ENCODE measurements at regions not wholly inside any gene's neighbourhood (a gene's known extent, or its start where the extent isn't known, plus 50 kb on each side); places are given as distances from the start of the nearest gene placed in this dataset.
"Not testable (repeated sequence)": the region's sequence is repeated elsewhere in the genome, so short reads cannot be mapped to it uniquely, and the experiment has no call there.

DNA sequence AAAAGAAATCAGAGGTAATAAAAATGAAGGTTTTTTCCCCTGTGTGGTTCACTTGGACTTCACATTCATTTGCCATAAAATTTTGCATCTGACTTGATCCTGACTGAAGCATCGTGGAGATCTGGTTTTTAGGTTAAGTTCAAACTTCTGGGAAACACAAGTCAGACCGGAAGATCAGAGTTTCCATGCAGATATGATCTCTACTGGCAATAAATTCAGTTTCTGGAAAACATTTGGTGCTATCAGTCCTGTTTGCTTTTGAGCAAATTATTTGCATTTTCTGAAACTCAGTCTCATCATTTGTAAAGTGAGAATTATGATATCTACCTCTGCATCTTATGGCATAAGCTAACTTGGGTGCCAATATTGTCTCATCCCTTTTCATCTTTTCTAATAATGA is 81.3 kb upstream of the KCNMA1 start:
- no peaks in the 10 kb centered on the region for H3K27me3 ChIP-seq
- no peaks in the 10 kb centered on the region for H3K36me3 ChIP-seq
- DNase-seq (no peak), FAIRE-seq (no peak), ATAC-seq (no peak)
- no peaks in the 10 kb centered on the region for H3K9me3 ChIP-seq
- TF ChIP-seq, protein P1, sequence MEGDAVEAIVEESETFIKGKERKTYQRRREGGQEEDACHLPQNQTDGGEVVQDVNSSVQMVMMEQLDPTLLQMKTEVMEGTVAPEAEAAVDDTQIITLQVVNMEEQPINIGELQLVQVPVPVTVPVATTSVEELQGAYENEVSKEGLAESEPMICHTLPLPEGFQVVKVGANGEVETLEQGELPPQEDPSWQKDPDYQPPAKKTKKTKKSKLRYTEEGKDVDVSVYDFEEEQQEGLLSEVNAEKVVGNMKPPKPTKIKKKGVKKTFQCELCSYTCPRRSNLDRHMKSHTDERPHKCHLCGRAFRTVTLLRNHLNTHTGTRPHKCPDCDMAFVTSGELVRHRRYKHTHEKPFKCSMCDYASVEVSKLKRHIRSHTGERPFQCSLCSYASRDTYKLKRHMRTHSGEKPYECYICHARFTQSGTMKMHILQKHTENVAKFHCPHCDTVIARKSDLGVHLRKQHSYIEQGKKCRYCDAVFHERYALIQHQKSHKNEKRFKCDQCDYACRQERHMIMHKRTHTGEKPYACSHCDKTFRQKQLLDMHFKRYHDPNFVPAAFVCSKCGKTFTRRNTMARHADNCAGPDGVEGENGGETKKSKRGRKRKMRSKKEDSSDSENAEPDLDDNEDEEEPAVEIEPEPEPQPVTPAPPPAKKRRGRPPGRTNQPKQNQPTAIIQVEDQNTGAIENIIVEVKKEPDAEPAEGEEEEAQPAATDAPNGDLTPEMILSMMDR (IDR thresholded peaks at IDR 0.05): no peak
- 48 to 65% methylated on average over 2 of the region's 2 CpGs for WGBS, 2 donors
- no peaks in the 10 kb centered on the region for H3K4me1 ChIP-seq
- H3K27ac ChIP-seq: no peak overlapping the region
- H3K4me3 ChIP-seq: no peak overlapping the region
- intact Hi-C loops (cut with DNase I): loop anchor here in 1 of 3 donors (10.0 kb wide), 1 partner anchor 544 kb away; no protein-coding TSS in a partner anchor

DNA sequence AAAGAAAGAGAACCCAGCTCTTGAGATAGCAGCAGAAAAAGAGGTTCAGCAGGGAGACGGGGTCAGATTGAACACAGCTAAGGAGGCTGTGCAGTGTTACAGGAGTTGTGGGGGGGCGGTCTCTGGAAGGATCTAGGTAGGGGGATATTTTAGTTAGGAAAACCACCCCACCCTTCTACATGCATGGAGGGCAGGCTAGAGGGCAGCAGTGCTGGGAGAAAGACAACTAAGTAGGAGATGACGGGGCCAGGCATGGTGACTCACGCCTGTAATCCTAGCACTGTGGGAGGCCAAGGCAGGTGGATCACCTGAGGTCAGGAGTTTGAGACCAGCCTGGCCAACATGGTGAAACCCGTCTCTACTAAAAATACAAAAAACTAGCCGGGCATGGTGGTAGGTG is 80.7 kb upstream of the KCNMA1 start:
- intact Hi-C loops (cut with DNase I): loop anchor here in 1 of 3 donors (10.0 kb wide), 1 partner anchor 544 kb away; no protein-coding TSS in a partner anchor
- not testable (repeated sequence) for H3K4me3 ChIP-seq, H3K4me1 ChIP-seq, H3K27ac ChIP-seq, DNase-seq, H3K27me3 ChIP-seq, ATAC-seq, H3K9me3 ChIP-seq, FAIRE-seq, H3K36me3 ChIP-seq
- WGBS, 2 donors: 57 to 61% methylated on average over 6 of the region's 6 CpGs

GRCh38 chr10:77717336-77717735 is 79.7 kb upstream of the KCNMA1 start:
- intact Hi-C loops (cut with DNase I): loop anchor here in 1 of 3 donors (10.0 kb wide), 1 partner anchor 543 kb away; no protein-coding TSS in a partner anchor
- 54 to 58% methylated on average over 3 of the region's 3 CpGs for whole genome bisulfite sequencing, 2 donors

GRCh38 chr10:77716458-77717317 is 79.1 kb upstream of the KCNMA1 start:
- no peaks in the 10 kb centered on the region for H3K27me3 ChIP-seq
- TF ChIP-seq, protein P1 (IDR thresholded peaks at IDR 0.05): no peak
- H3K4me1 ChIP-seq: no peaks in the 10 kb centered on the region
- ATAC-seq (no peak), DNase-seq (no peak), FAIRE-seq (no peak)
- intact Hi-C loops (cut with DNase I): loop anchor here in 1 of 3 donors (10.0 kb wide), 1 partner anchor 542 kb away; no protein-coding TSS in a partner anchor
- no peaks in the 10 kb centered on the region for H3K9me3 ChIP-seq
- WGBS, 2 donors: 75 to 78% methylated on average over 13 of the region's 13 CpGs
- H3K4me3 ChIP-seq: no peak overlapping the region
- no peaks in the 10 kb centered on the region for H3K36me3 ChIP-seq
- no peak overlapping the region for H3K27ac ChIP-seq

More at GRCh38 chr10:77717336-77717735, 79.7 kb upstream of the KCNMA1 start:
- H3K4me1 ChIP-seq: no peaks in the 10 kb centered on the region
- ATAC-seq: no peak
- H3K27ac ChIP-seq: no peak overlapping the region
- no peak for FAIRE-seq
- no peaks in the 10 kb centered on the region for H3K9me3 ChIP-seq
- TF ChIP-seq, protein P1 (IDR thresholded peaks at IDR 0.05): no peak
- DNase-seq: no peak
- no peak overlapping the region for H3K4me3 ChIP-seq
- no peaks in the 10 kb centered on the region for H3K36me3 ChIP-seq
- H3K27me3 ChIP-seq: no peaks in the 10 kb centered on the region

DNA sequence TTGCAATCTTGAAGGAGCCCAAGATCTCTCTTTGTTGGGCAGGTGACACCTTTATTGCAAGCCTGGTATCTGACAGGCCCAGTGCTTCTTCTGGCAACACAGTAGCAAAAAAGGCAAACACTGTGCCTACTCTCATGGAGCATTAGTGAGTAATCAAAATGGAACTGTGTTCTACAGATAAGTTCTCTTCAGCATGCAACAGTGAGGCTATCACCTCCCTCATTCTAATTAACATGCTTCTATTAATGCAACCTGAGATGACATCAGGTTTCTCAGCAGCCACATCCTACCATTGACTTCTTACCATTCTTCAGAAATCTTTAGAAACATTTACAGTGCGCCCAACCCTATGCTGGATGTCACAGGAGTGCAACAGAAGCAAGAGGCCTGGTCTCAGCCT is 77.9 kb upstream of the KCNMA1 start:
- Histone ChIP-seq H3K27me3 (no peaks in the 10 kb centered on the region), H3K4me3 (no peak overlapping the region), H3K27ac (no peak overlapping the region), H3K4me1 (no peaks in the 10 kb centered on the region), H3K9me3 (no peaks in the 10 kb centered on the region), H3K36me3 (no peaks in the 10 kb centered on the region)
- FAIRE-seq (no peak), ATAC-seq (no peak), DNase-seq (no peak)
- 86 to 88% methylated on average over 1 of the region's 1 CpG for WGBS, 2 donors
- TF ChIP-seq, protein P1 (IDR thresholded peaks at IDR 0.05): no peak
- intact Hi-C loops (cut with DNase I): loop anchor here in 1 of 3 donors (10.0 kb wide), 1 partner anchor 541 kb away; no protein-coding TSS in a partner anchor
